K562 (cell line): ENCODE measurements at regions not wholly inside any gene's neighbourhood (a gene's known extent, or its start where the extent isn't known, plus 50 kb on each side); places are given as distances from the start of the nearest gene placed in this dataset.

Experiments
- ATAC-seq: fragments of 200-7000 bp; cut with Tn5 transposase; 3 replicates; pipeline ENCODE4 v1.9.1; 2020; ENCODE audit warnings: moderate library complexity
- BruUV-seq: library from RNA; stranded (reverse); fragments of 400-500 nt; replicated peaks from 2 replicates; lab custom pipeline; 2021; lab: Mats Ljungman, UMichigan
- CTCF ChIA-PET: fragments of 300-600 bp; formaldehyde crosslinking; extraction: SDS; loops from one replicate; lab custom pipeline; 2021; ENCODE audit warnings: low intra/inter-chr PET ratio; lab: Yijun Ruan, JAX
- POLR2A ChIA-PET: fragments of 300-600, 350-650 bp; sonication (Branson Sonifier 250); formaldehyde crosslinking; extraction: SDS; loops from one replicate; lab custom pipeline; 2021; ENCODE audit warnings: antibody characterized with exemption, inconsistent platforms; lab: Yijun Ruan, JAX
- DNase-seq, 4 experiments: peaks; one replicate each; pipeline versions ENCODE4 v3.0.0 to v3.0.0-alpha.2; 2011 to 2018; ENCODE audit warnings: low spot score in 3 of 4, mixed read lengths in 3 of 4; ENCODE audit errors: extremely low read depth in 1 of 4
- FAIRE-seq: peaks from 2 replicates; lab custom pipeline; 2011; peaks lifted over from hg19 to GRCh38; lab: Jason Lieb, UNC
- H2AFZ ChIP-seq: 2 replicates; pipeline ENCODE4 v1.6.0; 2011; ENCODE audit warnings: low read depth, low read length, control low read depth, inconsistent platforms
- H3K27ac ChIP-seq: fragments of 200-600 bp; 3 replicates; pipeline ENCODE4 v1.8.0; 2011; ENCODE audit warnings: low read depth, mild to moderate bottlenecking, control low read depth, inconsistent platforms, low read length, moderate library complexity, mixed read lengths; ENCODE audit errors: extremely low read depth
- H3K27me3 ChIP-seq, 2 experiments: fragments of 300-600 bp in 1 of 2; 2 replicates in 1 of 2; 3 replicates in 1 of 2; pipeline versions ENCODE4 v1.6.0 to v1.8.0; 2011; ENCODE audit warnings: inconsistent platforms in 2 of 2, low read length in 2 of 2, mild to moderate bottlenecking in 1 of 2, mixed read lengths in 1 of 2, moderate library complexity in 1 of 2; ENCODE audit not compliant: control insufficient read depth in 2 of 2, insufficient read depth in 2 of 2
- H3K36me3 ChIP-seq: fragments of 300-600 bp; 3 replicates; pipeline ENCODE4 v1.8.0; 2011; ENCODE audit warnings: mild to moderate bottlenecking, low read length, inconsistent platforms; ENCODE audit not compliant: control insufficient read depth, insufficient read depth
- H3K4me1 ChIP-seq, 2 experiments: fragments of 200-600 bp in 1 of 2; replicated peaks in 1 of 2; 2 replicates in 1 of 2; 3 replicates in 1 of 2; pipeline versions ENCODE4 v1.5.1 to v1.8.0; 2011; ENCODE audit warnings: inconsistent platforms in 2 of 2, low read length in 2 of 2, mild to moderate bottlenecking in 1 of 2, mixed read lengths in 1 of 2, moderate library complexity in 1 of 2; ENCODE audit not compliant: control insufficient read depth in 2 of 2, insufficient read depth in 2 of 2
- H3K4me2 ChIP-seq: 2 replicates; pipeline ENCODE4 v1.6.1; 2011; ENCODE audit warnings: low read length, control low read depth, inconsistent platforms, mixed read lengths; ENCODE audit not compliant: insufficient read depth
- H3K4me3 ChIP-seq: fragments of 200-600 bp; sonication (generic), shearing (Covaris generic); 2 replicates; pipeline ENCODE4 v1.5.1; 2016; ENCODE audit warnings: control low read depth, inconsistent platforms
- H3K79me2 ChIP-seq: fragments of 200-600 bp; 3 replicates; pipeline ENCODE4 v1.8.0; 2011; ENCODE audit warnings: low read length, inconsistent platforms; ENCODE audit not compliant: control insufficient read depth, insufficient read depth
- H3K9ac ChIP-seq, 2 experiments: 2 replicates each; pipeline versions ENCODE4 v1.6.0 to v1.6.1; 2011; ENCODE audit warnings: low read depth in 2 of 2, low read length in 2 of 2, control low read depth in 1 of 2, inconsistent platforms in 1 of 2, mild to moderate bottlenecking in 1 of 2, mixed read lengths in 1 of 2; ENCODE audit not compliant: insufficient read depth in 1 of 2
- H3K9me1 ChIP-seq: one replicate; pipeline ENCODE4 v1.6.0; 2011; ENCODE audit warnings: inconsistent platforms, mild to moderate bottlenecking, low read length, moderate library complexity; ENCODE audit not compliant: control insufficient read depth, insufficient read depth
- H3K9me3 ChIP-seq: replicated peaks from 2 replicates; pipeline ENCODE4 v1.5.1; 2011; ENCODE audit warnings: low read depth, low read length, inconsistent platforms; ENCODE audit not compliant: control insufficient read depth, insufficient read depth
- H4K20me1 ChIP-seq: replicated peaks from 2 replicates; pipeline ENCODE4 v1.6.1; 2011; ENCODE audit warnings: low read length, inconsistent platforms, mixed read lengths; ENCODE audit not compliant: control insufficient read depth, insufficient read depth
- BMI1 ChIP-seq: fragments of 150-350 bp; IDR thresholded peaks from 2 replicates; pipeline ENCODE4 v1.6.1; 2014; ENCODE audit warnings: low read length
- BRF1 ChIP-seq: IDR thresholded peaks from 3 replicates; pipeline ENCODE4 v1.6.1; 2011; ENCODE audit warnings: borderline replicate concordance, mild to moderate bottlenecking; ENCODE audit not compliant: insufficient read length; ENCODE audit errors: extremely low read depth
- CEBPB ChIP-seq: fragments of 450-650 bp; IDR thresholded peaks from 2 replicates; pipeline ENCODE4 v1.6.1; 2016; ENCODE audit warnings: missing genetic modification characterization, missing compliant biosample characterization
- CEBPG ChIP-seq, 3 experiments: fragments of 200-800 bp in 1 of 3; sonication (Bioruptor generic) in 1 of 3; sonication (generic) in 1 of 3; formaldehyde crosslinking in 1 of 3; IDR thresholded peaks in 2 of 3; conservative IDR thresholded peaks in 1 of 3; 2 replicates each; pipeline versions ENCODE4 v1.6.1 to v1.8.0; 2016 to 2022; ENCODE audit warnings: missing compliant biosample characterization in 2 of 3, missing genetic modification characterization in 2 of 3, mild to moderate bottlenecking in 1 of 3, missing genetic modification reagents in 1 of 3
- CTBP1 ChIP-seq: fragments of 450-650 bp; IDR thresholded peaks from 2 replicates; pipeline ENCODE4 v1.6.1; 2016; ENCODE audit warnings: borderline replicate concordance
- DDX20 ChIP-seq: fragments of 450-650 bp; IDR thresholded peaks from 2 replicates; pipeline ENCODE4 v1.6.1; 2016; ENCODE audit warnings: missing genetic modification characterization, low read depth, mild to moderate bottlenecking, missing compliant biosample characterization, moderate library complexity
- HIVEP1 ChIP-seq: fragments of 250-450 bp; sonication (Bioruptor Pico); IDR thresholded peaks from 2 replicates; pipeline ENCODE4 v1.4.0; 2020; ENCODE audit warnings: mild to moderate bottlenecking
- MCM3 ChIP-seq: fragments of 450-650 bp; IDR thresholded peaks from 2 replicates; pipeline ENCODE4 v1.6.1; 2016
- NR2C1 ChIP-seq, 2 experiments: fragments of 450-650 bp; IDR thresholded peaks; 2 replicates each; pipeline ENCODE4 v1.6.1; 2017; ENCODE audit warnings: mild to moderate bottlenecking in 2 of 2, antibody characterized with exemption in 1 of 2, inconsistent platforms in 1 of 2, missing compliant biosample characterization in 1 of 2, missing genetic modification characterization in 1 of 2
- PCBP2 ChIP-seq: fragments of 200-400 bp; formaldehyde crosslinking; IDR thresholded peaks from 2 replicates; pipeline ENCODE4 v1.6.1; 2018; ENCODE audit warnings: low read length, low read depth, mild to moderate bottlenecking, moderate library complexity; ENCODE audit not compliant: poor library complexity, severe bottlenecking
- POLR2B ChIP-seq: fragments of 450-650 bp; IDR thresholded peaks from 2 replicates; pipeline ENCODE4 v1.6.1; 2018; ENCODE audit warnings: low read depth; ENCODE audit not compliant: partially characterized antibody
- POU5F1 ChIP-seq: fragments of 150-350 bp; IDR thresholded peaks from 2 replicates; pipeline ENCODE4 v1.6.1; 2014; ENCODE audit warnings: borderline replicate concordance, low read length, low read depth, mild to moderate bottlenecking; ENCODE audit not compliant: partially characterized antibody
- SMAD2 ChIP-seq: fragments of 150-350 bp; IDR thresholded peaks from 2 replicates; pipeline ENCODE4 v1.6.1; 2014; ENCODE audit warnings: low read depth, mild to moderate bottlenecking, low read length
- SPI1 ChIP-seq: IDR thresholded peaks from 2 replicates; pipeline ENCODE4 v1.6.1; 2011; ENCODE audit warnings: low read depth, low read length, control low read depth, borderline replicate concordance
- SRSF9 ChIP-seq: fragments of 200-400 bp; formaldehyde crosslinking; IDR thresholded peaks from 2 replicates; pipeline ENCODE4 v1.6.1; 2017; ENCODE audit warnings: low read depth, low read length, borderline replicate concordance
- TRIM28 ChIP-seq: fragments of 450-650 bp; IDR thresholded peaks from 2 replicates; pipeline ENCODE4 v1.6.1; 2017
- ZNF121 ChIP-seq: sonication (generic); formaldehyde crosslinking; conservative IDR thresholded peaks from 2 replicates; pipeline ENCODE4 v1.8.0; 2022; ENCODE audit warnings: missing genetic modification reagents
- ZNF717 ChIP-seq: fragments of 250-450 bp; sonication (Bioruptor Pico); IDR thresholded peaks from 2 replicates; pipeline ENCODE4 v1.5.0; 2021
- ZNF766 ChIP-seq: fragments of 200-800 bp; sonication (Bioruptor generic); conservative IDR thresholded peaks from 2 replicates; pipeline ENCODE4 v1.6.1; 2016; ENCODE audit warnings: missing genetic modification characterization, missing compliant biosample characterization
- WGBS: fragments of 100-300 bp; shearing (Covaris generic); methylation state at CpG from one replicate; pipeline ENCODE4 v1.1.6; 2016; ENCODE audit warnings: low coverage, mixed read lengths; ENCODE audit not compliant: insufficient coverage; ENCODE audit errors: missing lambda C conversion rate; 5-methylcytosine and 5-hydroxymethylcytosine counted together
- in situ Hi-C: fragments of 300-500 bp; cut with MboI; formaldehyde crosslinking; loops from 4 replicates; pipeline ENCODE4 v1.15.0; 2018; ENCODE audit warnings: inconsistent platforms, mixed read lengths
- intact Hi-C: fragments of 100-400 bp; cut with micrococcal nuclease; formaldehyde crosslinking; loops from 2 replicates; pipeline ENCODE4 v1.14.2; 2022
- TF ChIP-seq, protein P1 (sequence below): fragments of 450-650 bp; conservative IDR thresholded peaks from 2 replicates; pipeline ENCODE4 v1.6.1; 2016; ENCODE audit warnings: missing genetic modification characterization, low read depth, mild to moderate bottlenecking, missing compliant biosample characterization, moderate library complexity
- TF ChIP-seq, protein P2 (sequence below): fragments of 250-450 bp; sonication (Bioruptor Pico); IDR thresholded peaks from 2 replicates; pipeline ENCODE4 v1.4.0; 2020; ENCODE audit warnings: mild to moderate bottlenecking, moderate library complexity, borderline replicate concordance

DNA sequence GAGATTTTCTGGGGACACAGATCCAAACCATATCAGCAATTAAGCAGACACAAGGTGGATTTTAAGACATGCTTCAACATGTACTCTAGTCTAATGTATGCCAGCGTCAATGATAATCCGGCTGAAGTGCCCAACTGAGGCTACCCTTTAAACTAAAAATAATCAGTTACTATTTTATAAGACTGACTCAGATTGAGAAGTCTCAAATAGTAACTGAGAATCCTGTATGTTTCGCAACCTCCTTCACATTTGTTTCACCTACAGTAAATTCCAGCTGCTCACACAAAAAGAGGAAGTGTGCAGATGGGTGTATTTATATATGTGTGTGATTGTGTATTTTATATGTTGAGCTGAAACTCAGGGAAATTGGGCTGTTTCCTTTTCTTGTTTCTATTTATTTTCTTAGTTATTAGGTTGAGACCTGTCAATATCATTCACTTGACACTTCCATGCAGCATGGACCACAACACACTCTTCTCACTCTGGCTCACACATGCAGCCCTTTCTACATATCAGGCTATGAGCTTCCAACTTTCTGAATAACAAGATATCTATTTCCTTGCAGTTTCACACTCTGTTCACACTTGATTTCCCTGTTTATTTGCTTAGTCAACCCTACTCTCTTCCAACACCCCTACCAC is 1224.9 kb upstream of the TMEM132C start:
- no peaks in the 10 kb centered on the region for H3K27me3 ChIP-seq
- ATAC-seq, result no peak
- no peak overlapping the region for H3K9ac ChIP-seq
- H2AFZ ChIP-seq, result no peak overlapping the region
- peaks cover 4% of the 10 kb centered on the region; the same call in 2 of the 3 replicates for H3K36me3 ChIP-seq
- in situ Hi-C loops (no loop called here), intact Hi-C loops (no loop called here)
- WGBS, result 93% methylated on average over 3 of the region's 3 CpGs
- no peak overlapping the region for H3K27ac ChIP-seq
- no peaks in the 10 kb centered on the region for H3K9me1 ChIP-seq
- H3K4me1 ChIP-seq, result no peaks in the 10 kb centered on the region
- H3K79me2 ChIP-seq, result no peaks in the 10 kb centered on the region
- no peaks in the 10 kb centered on the region for H3K9me3 ChIP-seq
- DNase-seq, result no peak
- H3K4me2 ChIP-seq, result no peak overlapping the region
- no TSS peak for BruUV-seq
- H3K4me3 ChIP-seq, result no peak overlapping the region
- ChIA-PET CTCF (no interaction called here), POLR2A (no interaction called here)
- H4K20me1 ChIP-seq, result no peaks in the 10 kb centered on the region
- no peak for FAIRE-seq
- TF ChIP-seq POLR2B (no peak), HIVEP1 (no peak), TRIM28 (no peak), BMI1 (no peak), ZNF121 (CRISPR knock-in tag) (no peak), SMAD2 (no peak), CEBPG (CRISPR knock-in tag; IDR thresholded peaks at IDR 0.05) (no peak), CEBPG (tag; conservative IDR thresholded peaks at IDR 0.05 in 1 of 2, IDR thresholded peaks at IDR 0.05 in 1 of 2) (peak; percentile 33 to 69; a peak in 3 of 4 replicates), NR2C1 (IDR thresholded peaks at IDR 0.05) (no peak), NR2C1 (tag; IDR thresholded peaks at IDR 0.05) (no peak), CTBP1 (no peak), DDX20 (no peak), SRSF9 (no peak), ZNF766 (no peak), PCBP2 (no peak), POU5F1 (no peak), SPI1 (peak; percentile 93), ZNF717 (no peak), BRF1 (no peak), CEBPB (tag) (peak; percentile 93), MCM3 (no peak)
- TF ChIP-seq, protein P1, sequence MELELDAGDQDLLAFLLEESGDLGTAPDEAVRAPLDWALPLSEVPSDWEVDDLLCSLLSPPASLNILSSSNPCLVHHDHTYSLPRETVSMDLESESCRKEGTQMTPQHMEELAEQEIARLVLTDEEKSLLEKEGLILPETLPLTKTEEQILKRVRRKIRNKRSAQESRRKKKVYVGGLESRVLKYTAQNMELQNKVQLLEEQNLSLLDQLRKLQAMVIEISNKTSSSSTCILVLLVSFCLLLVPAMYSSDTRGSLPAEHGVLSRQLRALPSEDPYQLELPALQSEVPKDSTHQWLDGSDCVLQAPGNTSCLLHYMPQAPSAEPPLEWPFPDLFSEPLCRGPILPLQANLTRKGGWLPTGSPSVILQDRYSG, result no peak
- TF ChIP-seq, protein P2, sequence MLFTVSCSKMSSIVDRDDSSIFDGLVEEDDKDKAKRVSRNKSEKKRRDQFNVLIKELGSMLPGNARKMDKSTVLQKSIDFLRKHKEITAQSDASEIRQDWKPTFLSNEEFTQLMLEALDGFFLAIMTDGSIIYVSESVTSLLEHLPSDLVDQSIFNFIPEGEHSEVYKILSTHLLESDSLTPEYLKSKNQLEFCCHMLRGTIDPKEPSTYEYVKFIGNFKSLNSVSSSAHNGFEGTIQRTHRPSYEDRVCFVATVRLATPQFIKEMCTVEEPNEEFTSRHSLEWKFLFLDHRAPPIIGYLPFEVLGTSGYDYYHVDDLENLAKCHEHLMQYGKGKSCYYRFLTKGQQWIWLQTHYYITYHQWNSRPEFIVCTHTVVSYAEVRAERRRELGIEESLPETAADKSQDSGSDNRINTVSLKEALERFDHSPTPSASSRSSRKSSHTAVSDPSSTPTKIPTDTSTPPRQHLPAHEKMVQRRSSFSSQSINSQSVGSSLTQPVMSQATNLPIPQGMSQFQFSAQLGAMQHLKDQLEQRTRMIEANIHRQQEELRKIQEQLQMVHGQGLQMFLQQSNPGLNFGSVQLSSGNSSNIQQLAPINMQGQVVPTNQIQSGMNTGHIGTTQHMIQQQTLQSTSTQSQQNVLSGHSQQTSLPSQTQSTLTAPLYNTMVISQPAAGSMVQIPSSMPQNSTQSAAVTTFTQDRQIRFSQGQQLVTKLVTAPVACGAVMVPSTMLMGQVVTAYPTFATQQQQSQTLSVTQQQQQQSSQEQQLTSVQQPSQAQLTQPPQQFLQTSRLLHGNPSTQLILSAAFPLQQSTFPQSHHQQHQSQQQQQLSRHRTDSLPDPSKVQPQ, result no peak
